Right lobe of liver (tissue), 4 donors: ENCODE measurements at regions not wholly inside any gene's neighbourhood (a gene's known extent, or its start where the extent isn't known, plus 50 kb on each side); places are given as distances from the start of the nearest gene placed in this dataset.

Experiments used
- CTCF ChIP-seq, 4 donors: fragments of 200-600 bp in 3 of 4; fragments of 450-650 bp in 1 of 4; IDR thresholded peaks; one replicate each; pipeline versions ENCODE4 v1.5.1 to v1.8.0; 2016 to 2022; ENCODE audit warnings: antibody characterized with exemption in 4 of 4, mild to moderate bottlenecking in 2 of 4
- POLR2A ChIP-seq: fragments of 450-650 bp; IDR thresholded peaks from one replicate; pipeline ENCODE4 v1.6.1; 2017; ENCODE audit warnings: antibody characterized with exemption, mild to moderate bottlenecking
- donor health status: DM: no; HTN: no; CAD: no.
- donor health status: DM: no; HTN: no; CAD: no.
- donor health status: DM: no; HTN: yes; CAD: no.

DNA sequence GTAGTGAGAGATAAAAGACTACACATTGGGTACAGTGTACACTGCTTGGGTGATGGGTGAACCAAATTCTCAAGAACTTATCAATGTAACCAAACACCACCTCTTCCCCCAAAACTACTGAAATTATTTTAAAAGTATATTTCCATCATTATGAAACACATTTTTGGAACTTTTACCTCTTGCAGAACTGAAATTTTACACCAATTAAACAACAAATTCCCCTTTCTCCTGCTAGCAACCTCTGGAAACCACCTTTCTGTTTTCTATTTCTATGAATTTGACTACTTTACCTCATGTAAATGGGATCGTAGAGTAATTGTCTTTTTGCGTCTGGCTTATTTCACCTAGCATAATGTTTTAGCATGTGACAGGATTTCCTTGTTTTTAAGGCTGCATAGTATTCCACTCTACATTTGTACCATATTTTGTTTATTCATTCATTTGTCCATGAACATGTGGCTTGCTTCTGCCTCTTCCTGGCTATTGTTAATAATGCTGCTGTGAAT, 149.9 kb upstream of the PHACTR1 start:
- TF ChIP-seq CTCF (IDR thresholded peaks at IDR 0.05) (no peak), POLR2A (no peak)
